HEK293 (cell line): ENCODE measurements at regions not wholly inside any gene's neighbourhood (a gene's known extent, or its start where the extent isn't known, plus 50 kb on each side); places are given as distances from the start of the nearest gene placed in this dataset.

ENCODE experiments used
- OSR2 ChIP-seq: fragments of 450-650 bp; formaldehyde crosslinking; IDR thresholded peaks from 2 replicates; pipeline ENCODE4 v1.5.1; 2016; ENCODE audit warnings: missing biosample characterization, missing genetic modification characterization
- YY1 ChIP-seq: fragments of 450-650 bp; formaldehyde crosslinking; IDR thresholded peaks from 2 replicates; pipeline ENCODE4 v1.5.1; 2018; ENCODE audit warnings: missing biosample characterization, missing genetic modification characterization
- ZNF664 ChIP-seq: fragments of 450-650 bp; formaldehyde crosslinking; IDR thresholded peaks from 2 replicates; pipeline ENCODE4 v1.5.1; 2016; ENCODE audit warnings: missing biosample characterization, missing genetic modification characterization
- ZNF768 ChIP-seq: fragments of 450-650 bp; formaldehyde crosslinking; IDR thresholded peaks from 2 replicates; pipeline ENCODE4 v1.5.1; 2018; ENCODE audit warnings: missing biosample characterization, mild to moderate bottlenecking, missing genetic modification characterization
- TF ChIP-seq, protein P1 (sequence below): fragments of 450-650 bp; formaldehyde crosslinking; IDR thresholded peaks from 2 replicates; pipeline ENCODE4 v1.5.1; 2016; ENCODE audit warnings: missing biosample characterization, missing genetic modification characterization
- TF ChIP-seq, protein P2 (sequence below): fragments of 450-650 bp; formaldehyde crosslinking; IDR thresholded peaks from 2 replicates; pipeline ENCODE4 v1.5.1; 2016; ENCODE audit warnings: missing biosample characterization, missing genetic modification characterization

DNA sequence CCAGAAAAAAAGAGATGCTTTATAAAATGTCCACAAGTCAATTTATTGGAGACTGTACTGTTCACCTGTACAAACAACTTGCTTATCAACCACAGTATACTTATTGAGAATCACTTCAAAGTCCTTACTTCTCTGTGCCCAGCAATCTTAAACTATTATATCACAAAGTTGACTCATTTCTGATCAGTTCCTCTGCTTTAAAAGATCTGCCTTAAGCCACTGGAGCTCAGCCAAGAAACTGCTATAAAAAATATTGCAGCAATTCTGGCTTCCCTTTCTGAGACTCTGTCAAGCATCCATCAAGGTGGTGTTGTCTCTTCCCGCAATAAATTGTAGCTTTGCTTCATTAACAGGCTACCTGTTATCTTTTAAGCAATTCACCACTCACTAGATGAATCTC is 375.2 kb upstream of the SPHKAP start:
- TF ChIP-seq ZNF664 (tag by site-specific recombination): no peak
- TF ChIP-seq ZNF768 (tag by site-specific recombination): no peak
- no peak for TF ChIP-seq YY1 (tag by site-specific recombination)
- TF ChIP-seq, protein P1, sequence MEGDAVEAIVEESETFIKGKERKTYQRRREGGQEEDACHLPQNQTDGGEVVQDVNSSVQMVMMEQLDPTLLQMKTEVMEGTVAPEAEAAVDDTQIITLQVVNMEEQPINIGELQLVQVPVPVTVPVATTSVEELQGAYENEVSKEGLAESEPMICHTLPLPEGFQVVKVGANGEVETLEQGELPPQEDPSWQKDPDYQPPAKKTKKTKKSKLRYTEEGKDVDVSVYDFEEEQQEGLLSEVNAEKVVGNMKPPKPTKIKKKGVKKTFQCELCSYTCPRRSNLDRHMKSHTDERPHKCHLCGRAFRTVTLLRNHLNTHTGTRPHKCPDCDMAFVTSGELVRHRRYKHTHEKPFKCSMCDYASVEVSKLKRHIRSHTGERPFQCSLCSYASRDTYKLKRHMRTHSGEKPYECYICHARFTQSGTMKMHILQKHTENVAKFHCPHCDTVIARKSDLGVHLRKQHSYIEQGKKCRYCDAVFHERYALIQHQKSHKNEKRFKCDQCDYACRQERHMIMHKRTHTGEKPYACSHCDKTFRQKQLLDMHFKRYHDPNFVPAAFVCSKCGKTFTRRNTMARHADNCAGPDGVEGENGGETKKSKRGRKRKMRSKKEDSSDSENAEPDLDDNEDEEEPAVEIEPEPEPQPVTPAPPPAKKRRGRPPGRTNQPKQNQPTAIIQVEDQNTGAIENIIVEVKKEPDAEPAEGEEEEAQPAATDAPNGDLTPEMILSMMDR (tag by site-specific recombination): no peak
- TF ChIP-seq OSR2: no peak
- TF ChIP-seq, protein P2, sequence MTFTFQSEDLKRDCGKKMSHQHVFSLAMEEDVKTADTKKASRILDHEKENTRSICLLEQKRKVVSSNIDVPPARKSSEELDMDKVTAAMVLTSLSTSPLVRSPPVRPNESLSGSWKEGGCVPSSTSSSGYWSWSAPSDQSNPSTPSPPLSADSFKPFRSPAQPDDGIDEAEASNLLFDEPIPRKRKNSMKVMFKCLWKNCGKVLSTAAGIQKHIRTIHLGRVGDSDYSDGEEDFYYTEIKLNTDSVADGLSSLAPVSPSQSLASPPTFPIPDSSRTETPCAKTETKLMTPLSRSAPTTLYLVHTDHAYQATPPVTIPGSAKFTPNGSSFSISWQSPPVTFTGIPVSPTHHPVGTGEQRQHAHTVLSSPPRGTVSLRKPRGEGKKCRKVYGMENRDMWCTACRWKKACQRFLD (tag by site-specific recombination): no peak
